H4 (cell line): ENCODE measurements at regions not wholly inside any gene's neighbourhood (a gene's known extent, or its start where the extent isn't known, plus 50 kb on each side); places are given as distances from the start of the nearest gene placed in this dataset.
A peak's percentile ranks its signal among the peaks of the same experiment; 100 is the strongest.
"Not testable (repeated sequence)": the region's sequence is repeated elsewhere in the genome, so short reads cannot be mapped to it uniquely, and the experiment has no call there.

Source experiments
- DNase-seq: peaks from one replicate; pipeline ENCODE4 v3.0.0-alpha.2; 2015; ENCODE audit warnings: low spot score

DNA sequence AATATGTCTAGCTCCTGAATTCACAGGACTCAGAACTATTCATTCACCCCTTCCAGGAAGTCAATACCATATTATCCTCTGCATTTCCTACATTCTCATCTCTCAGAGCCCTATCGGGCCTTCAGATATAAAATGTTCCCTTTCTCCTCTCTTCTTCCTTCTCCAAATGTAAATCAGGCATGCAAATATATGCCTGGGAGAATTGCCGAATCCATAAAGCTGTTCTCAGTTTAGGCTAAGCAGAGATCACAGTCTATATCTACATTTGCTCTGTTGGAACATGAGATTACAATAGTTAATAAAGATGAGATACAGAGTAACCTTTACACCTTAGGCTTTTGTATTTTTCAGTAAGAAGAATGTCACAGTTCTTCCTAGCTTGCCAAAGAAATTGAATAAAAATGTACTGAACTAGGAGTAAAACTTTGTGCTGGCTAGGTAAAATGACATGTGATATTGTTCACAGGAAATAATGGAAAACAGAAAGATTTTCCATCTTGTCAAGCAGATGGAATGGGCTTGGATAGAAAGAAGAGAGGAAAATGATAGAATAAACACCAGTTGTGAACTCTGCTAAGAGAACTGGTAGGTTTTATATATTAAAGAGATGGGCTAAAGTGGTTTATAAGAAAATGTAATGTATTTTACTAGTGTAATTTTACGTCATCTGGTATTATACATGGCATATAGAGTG, 161.5 kb downstream of the NRIP1 start:
- DNase-seq: no peak

DNA sequence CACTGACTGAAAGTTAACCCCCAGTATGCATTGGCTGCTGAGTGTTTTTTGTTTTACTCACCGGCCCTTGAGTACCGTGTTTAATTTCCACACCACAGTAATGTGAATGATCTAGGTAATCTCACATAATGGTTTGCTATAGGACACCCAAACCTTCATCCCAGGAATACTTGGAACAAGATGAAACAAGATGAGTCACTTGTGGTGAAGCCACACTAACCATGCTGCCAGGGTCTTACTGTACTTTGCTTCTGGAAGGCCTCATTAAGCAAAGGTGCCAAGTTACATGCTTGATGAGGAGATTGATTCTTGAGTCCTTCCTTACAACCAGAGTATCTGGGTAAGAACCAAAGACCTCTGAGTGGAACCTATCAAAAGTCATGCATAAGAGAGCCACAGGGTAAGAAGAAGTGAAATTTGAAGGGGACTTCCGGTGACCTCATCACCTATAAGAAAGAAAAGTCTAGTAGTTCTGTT, 163.3 kb downstream of the NRIP1 start:
- DNase-seq: peak; percentile 91

GRCh38 chr21:14900611-14901010, 164.2 kb downstream of the NRIP1 start:
- DNase-seq: no peak

- peak; percentile 26 for DNase-seq
Observed at GRCh38 chr21:14900058-14900457, 164.7 kb downstream of the NRIP1 start.

DNA sequence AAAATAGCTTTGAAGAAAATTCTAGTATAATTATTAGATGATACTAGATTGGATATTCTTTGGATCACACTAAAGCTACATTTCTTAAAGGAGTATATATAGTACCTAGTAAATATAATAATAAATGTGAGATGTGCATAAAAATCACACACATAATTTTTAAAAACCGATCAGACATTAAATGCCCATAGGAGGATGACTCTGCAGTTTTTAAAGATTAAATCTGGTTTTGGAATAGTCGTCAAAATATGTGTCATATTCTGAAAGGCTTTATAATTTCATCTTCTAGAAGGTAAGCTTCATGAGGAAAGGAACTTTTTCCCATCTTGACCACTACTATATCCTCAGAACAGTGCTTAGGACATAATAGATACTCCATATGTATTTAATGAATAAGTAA, 169.0 kb downstream of the NRIP1 start:
- DNase-seq: no peak

DNA sequence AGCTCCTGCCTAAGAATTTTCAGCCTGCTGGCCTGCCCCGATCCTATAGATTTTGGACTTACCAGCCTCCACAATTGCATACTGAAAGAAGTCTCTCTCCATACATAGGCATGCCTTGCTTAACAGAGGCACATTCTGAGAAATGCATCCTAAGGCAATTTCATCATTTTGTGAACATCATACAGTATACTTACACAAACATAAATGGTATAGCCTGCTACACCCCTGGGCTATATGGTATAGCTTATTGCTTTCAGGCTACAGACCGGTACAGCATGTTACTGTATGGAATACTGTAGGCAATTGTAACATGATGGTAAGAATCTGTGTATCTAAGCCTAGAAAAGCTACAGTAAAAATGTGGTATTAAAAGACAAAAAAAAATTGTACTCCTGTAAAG, 174.7 kb downstream of the NRIP1 start:
- no peak for DNase-seq

DNA sequence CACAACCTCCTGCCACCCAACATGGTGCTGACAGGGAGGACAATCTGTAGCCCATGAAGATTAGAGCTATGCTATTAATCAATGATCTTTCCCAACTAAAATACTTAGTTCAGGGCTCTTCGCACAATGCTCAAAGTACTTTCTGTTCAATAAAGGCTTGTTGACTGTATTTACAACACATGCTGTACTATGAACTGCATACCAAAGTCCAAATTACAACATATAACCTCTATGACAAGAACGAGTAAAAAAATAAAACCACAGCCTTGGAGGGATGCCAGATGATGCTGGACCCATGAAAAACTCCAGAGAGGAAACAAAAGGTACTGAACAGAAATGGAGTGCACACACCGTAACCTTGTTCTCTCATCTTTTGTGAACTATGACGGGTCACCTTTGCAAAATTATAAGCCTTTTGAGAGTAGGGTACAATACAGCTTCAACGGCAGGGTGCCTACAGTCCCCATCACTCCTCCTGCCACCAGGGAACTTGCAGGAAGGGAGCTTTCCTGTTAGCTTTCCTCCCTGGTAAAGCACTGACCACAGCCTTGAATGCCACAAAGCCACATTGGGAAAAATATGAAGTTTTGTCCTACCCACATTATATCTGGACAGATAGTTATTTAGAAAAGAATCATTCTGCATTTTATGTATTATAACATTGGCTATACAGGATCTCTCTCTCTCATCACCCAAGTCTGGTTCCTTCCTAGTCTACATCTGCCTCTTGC, 175.6 kb downstream of the NRIP1 start:
- DNase-seq: peak; percentile 51

- DNase-seq: no peak
Observed at GRCh38 chr21:14888202-14888601, 176.6 kb downstream of the NRIP1 start.

DNA sequence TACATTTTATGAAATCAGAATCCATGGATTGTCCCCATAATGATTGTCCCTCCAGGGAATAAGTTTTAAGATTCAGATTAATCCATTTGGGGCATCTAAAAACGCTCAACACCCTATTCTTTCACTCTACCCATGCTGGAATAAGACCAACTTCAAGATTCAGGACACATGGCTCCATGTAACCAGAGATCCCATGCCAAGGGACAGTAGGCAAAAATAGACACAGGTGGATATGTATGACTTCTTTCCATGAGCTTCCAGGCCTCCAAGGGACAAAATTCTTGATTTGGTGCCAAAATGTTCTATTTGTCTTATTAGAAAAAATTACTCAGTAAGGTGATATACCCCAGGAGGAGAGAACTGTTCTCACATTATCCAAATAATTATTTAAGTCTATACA, 178.8 kb downstream of the NRIP1 start:
- no peak for DNase-seq

- no peak for DNase-seq
Observed at GRCh38 chr21:14883351-14883750, 181.4 kb downstream of the NRIP1 start.

- DNase-seq: not testable (repeated sequence)
Observed at GRCh38 chr21:14882545-14882944, 182.3 kb downstream of the NRIP1 start.

DNA sequence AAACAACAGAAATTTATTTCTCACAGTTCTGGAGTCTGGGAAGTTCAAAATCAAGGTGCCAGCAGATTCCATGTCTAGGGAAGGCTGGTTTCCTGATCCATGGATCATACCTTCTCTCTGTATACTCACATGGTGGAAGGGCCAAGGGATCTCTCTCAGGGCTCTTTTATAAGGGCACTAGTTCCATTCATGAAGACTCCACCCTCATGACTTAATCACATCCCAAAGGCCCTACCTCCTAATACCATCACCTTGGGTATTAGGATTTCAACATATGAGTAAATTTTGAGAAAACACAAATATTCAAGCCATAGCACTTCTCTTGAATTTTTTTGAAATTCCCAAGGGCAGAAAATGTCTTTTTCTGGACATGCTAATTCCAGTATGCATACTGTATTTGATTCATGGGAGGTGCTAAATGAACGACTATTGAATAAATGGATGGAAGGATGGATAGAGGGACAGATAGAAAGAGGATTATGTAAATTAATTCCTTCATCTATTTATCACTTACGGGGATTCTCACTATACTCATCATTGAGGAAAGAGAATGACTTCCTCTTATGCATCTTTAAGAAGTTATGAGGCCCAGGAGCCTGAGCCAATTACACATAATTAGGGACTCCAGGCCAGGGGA, 182.8 kb downstream of the NRIP1 start:
- DNase-seq: no peak

- no peak for DNase-seq
Observed at GRCh38 chr21:14880922-14881321, 183.9 kb downstream of the NRIP1 start.

GRCh38 chr21:14879458-14879857, 185.3 kb downstream of the NRIP1 start:
- DNase-seq: no peak

GRCh38 chr21:14878971-14879370, 185.8 kb downstream of the NRIP1 start:
- no peak for DNase-seq

DNA sequence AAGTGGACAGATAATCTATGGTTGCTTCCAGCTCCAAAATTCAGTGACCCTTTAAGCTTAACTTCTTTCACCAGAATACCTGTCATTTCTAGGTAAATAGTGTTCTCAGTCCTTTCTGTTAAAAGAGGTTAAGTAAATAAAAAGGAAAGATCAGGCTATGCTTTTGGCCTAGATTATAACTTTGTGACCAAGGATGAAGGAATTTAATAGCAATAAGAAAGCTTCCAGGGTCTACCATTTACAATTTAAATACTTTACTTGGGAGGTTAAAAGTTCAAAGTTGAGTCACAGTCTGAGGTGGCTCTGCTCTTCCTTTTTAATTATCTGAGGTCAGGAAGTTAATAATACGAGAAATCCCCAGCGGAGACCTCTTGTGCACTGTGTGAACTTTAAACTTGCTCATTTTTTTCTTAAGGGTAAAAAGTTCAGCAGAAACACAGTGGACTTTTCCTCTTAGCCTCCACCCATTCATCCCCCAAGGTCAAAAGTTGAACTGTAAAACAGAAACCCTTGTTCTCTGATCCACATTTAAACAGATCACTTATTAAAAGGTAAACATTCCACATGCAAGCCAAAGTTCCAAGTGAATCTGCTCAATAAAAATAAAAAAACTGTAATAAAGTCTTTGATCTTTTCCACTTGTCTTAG, 187.1 kb downstream of the NRIP1 start:
- DNase-seq: no peak

DNA sequence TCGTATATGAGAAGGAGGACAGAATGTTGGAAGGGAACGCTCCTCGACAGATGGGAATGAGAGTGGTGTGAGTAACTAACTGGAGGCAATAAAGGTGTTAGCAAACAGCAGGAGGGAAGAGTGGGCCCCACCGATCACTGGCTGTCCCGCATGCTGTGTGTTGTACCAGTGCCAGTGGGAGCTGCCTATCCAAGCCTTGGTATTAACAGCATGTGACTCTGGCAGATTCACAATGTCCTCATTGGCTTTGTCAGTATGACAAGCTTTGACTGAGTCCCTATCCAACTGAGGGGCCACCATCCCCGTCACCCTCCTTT, 188.3 kb downstream of the NRIP1 start:
- DNase-seq: no peak

GRCh38 chr21:14875704-14876523, 188.9 kb downstream of the NRIP1 start:
- DNase-seq: no peak

DNA sequence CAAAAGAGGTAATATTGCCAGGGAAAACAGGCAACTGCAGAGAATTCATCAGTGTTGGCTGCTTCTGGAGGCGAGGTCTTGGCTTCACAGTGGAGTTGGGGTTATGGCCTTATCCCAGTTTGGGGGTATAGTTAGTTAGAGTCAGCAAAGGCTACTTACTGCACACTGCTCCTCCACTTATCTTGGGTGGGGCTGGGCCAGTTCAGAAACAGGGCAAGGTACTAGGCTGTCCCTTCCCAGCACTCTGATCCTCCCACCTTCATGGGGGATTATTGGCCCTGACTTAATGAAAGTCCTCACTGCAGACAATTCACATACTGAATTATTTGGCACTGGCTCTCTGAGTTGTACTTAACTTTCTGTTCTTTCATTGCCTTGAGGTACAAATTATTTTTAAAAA, 189.6 kb downstream of the NRIP1 start:
- no peak for DNase-seq

DNA sequence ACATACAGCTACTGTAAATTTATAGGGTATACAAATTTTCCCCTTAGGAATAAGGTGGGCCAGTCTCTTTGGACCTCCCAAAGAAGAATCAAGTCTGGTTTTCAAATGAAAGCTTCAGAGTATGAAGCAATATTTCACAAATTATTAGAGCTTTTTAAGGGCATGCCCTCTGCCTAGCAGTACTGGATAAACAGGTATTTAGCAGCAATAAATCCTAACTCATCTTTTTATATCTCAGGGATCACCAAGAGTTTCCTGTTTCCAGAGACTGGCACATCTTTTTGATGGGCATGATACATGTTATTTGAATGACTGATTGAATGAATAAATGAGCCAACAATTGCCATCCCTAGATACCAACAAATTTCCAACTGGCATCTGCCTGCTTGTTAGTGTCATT, 190.4 kb downstream of the NRIP1 start:
- DNase-seq: no peak

DNA sequence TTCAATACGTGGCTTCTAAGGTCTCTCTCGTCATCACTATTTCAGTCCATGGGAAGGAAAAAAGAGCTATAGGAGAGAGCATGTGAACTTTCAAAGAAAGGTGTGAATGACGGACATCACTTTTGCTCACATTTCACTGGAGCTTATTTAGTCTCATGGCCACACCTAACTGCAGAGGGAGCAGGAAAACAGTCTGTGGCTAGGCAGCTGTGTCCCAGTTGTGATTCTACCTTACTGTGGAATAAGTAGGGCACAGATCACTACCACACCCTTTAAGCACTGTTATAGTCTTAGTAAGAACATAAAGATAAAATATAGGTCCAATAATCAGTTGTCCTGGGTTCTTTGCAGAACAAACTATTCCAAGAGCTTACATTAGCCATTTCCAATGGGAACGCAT, 192.9 kb downstream of the NRIP1 start:
- no peak for DNase-seq

- DNase-seq: no peak
Observed at GRCh38 chr21:14870853-14871149, 194.0 kb downstream of the NRIP1 start.
